Lower leg skin (tissue), 3 donors: ENCODE measurements at regions not wholly inside any gene's neighbourhood (a gene's known extent, or its start where the extent isn't known, plus 50 kb on each side); places are given as distances from the start of the nearest gene placed in this dataset.

Source experiments
- POLR2A ChIP-seq, 2 donors: fragments of 450-650 bp; IDR thresholded peaks; one replicate each; pipeline ENCODE4 v1.6.1; 2016 to 2017; ENCODE audit warnings: antibody characterized with exemption in 2 of 2, mild to moderate bottlenecking in 1 of 2, moderate library complexity in 1 of 2
- TF ChIP-seq, protein P1 (sequence below), 3 donors: fragments of 450-650 bp; IDR thresholded peaks; one replicate each; pipeline ENCODE4 v1.5.1; 2016; ENCODE audit warnings: antibody characterized with exemption in 3 of 3, mild to moderate bottlenecking in 3 of 3, moderate library complexity in 2 of 3

DNA sequence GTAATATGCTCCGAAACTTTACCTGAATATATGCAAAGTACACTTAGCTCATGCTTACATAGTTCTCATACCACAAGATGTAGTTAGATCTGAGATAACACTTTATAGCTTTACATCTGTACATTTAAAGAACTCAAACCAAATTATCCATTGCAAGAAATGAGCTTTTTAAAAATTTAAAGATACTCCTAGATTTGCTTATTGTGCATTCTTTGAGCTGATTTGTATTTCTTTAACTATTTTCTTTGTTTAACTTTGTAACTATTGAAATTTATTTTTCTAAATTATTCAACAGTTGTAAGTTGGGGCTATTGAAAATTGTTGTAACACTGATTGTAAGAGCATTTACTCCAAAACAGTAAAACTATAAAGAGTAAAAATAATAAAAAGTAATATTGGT, 340.2 kb upstream of the NOVA1 start:
- TF ChIP-seq, protein P1, sequence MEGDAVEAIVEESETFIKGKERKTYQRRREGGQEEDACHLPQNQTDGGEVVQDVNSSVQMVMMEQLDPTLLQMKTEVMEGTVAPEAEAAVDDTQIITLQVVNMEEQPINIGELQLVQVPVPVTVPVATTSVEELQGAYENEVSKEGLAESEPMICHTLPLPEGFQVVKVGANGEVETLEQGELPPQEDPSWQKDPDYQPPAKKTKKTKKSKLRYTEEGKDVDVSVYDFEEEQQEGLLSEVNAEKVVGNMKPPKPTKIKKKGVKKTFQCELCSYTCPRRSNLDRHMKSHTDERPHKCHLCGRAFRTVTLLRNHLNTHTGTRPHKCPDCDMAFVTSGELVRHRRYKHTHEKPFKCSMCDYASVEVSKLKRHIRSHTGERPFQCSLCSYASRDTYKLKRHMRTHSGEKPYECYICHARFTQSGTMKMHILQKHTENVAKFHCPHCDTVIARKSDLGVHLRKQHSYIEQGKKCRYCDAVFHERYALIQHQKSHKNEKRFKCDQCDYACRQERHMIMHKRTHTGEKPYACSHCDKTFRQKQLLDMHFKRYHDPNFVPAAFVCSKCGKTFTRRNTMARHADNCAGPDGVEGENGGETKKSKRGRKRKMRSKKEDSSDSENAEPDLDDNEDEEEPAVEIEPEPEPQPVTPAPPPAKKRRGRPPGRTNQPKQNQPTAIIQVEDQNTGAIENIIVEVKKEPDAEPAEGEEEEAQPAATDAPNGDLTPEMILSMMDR (IDR thresholded peaks at IDR 0.05) = no peak
- TF ChIP-seq POLR2A (IDR thresholded peaks at IDR 0.05) = no peak
